PC-9 (cell line): ENCODE measurements at regions not wholly inside any gene's neighbourhood (a gene's known extent, or its start where the extent isn't known, plus 50 kb on each side); places are given as distances from the start of the nearest gene placed in this dataset.
A peak's percentile ranks its signal among the peaks of the same experiment; 100 is the strongest.

Experiments used
- BruUV-seq: library from RNA; stranded (reverse); fragments of 400-500 nt; replicated peaks from 2 replicates; lab custom pipeline; 2021; lab: Mats Ljungman, UMichigan
- CTCF ChIA-PET: fragments of 300-600 bp; sonication (Branson Sonifier 250); formaldehyde crosslinking; loops from one replicate; lab custom pipeline; 2022; ENCODE audit warnings: antibody characterized with exemption; lab: Charles Lee
- POLR2A ChIA-PET: fragments of 300-600 bp; sonication (Branson Sonifier 250); formaldehyde crosslinking; loops from one replicate; lab custom pipeline; 2022; ENCODE audit warnings: antibody characterized with exemption; ENCODE audit not compliant: unreplicated experiment; lab: Charles Lee
- DNase-seq, 2 experiments: peaks; one replicate each; pipeline versions ENCODE4 v3.0.0 to v3.0.0-alpha.2; 2015 to 2022; ENCODE audit warnings: mixed read lengths in 1 of 2
- H2AFZ ChIP-seq: fragments of 200-600 bp; sonication (generic); 2 replicates; pipeline ENCODE4 v1.8.1; 2017; ENCODE audit warnings: antibody characterized with exemption
- H3F3A ChIP-seq: fragments of 200-600 bp; sonication (generic); 2 replicates; pipeline ENCODE4 v1.8.1; 2017; ENCODE audit warnings: antibody characterized with exemption, mild to moderate bottlenecking, low read depth; ENCODE audit not compliant: insufficient read depth
- H3K27ac ChIP-seq: fragments of 200-600 bp; sonication (generic); 2 replicates; pipeline ENCODE4 v1.6.1; 2016; ENCODE audit warnings: mixed run types
- H3K27me3 ChIP-seq: fragments of 200-600 bp; sonication (generic); 2 replicates; pipeline ENCODE4 v1.6.1; 2016; ENCODE audit warnings: low read depth, mixed run types; ENCODE audit not compliant: insufficient read depth
- H3K36me3 ChIP-seq: fragments of 200-600 bp; sonication (generic); 2 replicates; pipeline ENCODE4 v1.6.1; 2016; ENCODE audit warnings: low read depth, mixed run types
- H3K4me1 ChIP-seq: fragments of 200-600 bp; sonication (generic); replicated peaks from 2 replicates; pipeline ENCODE4 v1.6.1; 2016; ENCODE audit warnings: mixed run types; ENCODE audit not compliant: insufficient read depth
- H3K4me2 ChIP-seq: fragments of 200-600 bp; sonication (generic); 2 replicates; pipeline ENCODE4 v1.6.1; 2017; ENCODE audit warnings: mixed run types
- H3K4me3 ChIP-seq: fragments of 200-600 bp; sonication (generic); 2 replicates; pipeline ENCODE4 v1.6.1; 2016; ENCODE audit warnings: mixed run types
- H3K79me2 ChIP-seq: fragments of 200-600 bp; sonication (generic); 2 replicates; pipeline ENCODE4 v1.6.1; 2017; ENCODE audit warnings: low read depth, mixed run types
- H3K9me2 ChIP-seq: fragments of 200-600 bp; sonication (generic); 2 replicates; pipeline ENCODE4 v1.8.1; 2017; ENCODE audit warnings: mild to moderate bottlenecking; ENCODE audit not compliant: insufficient read depth
- H3K9me3 ChIP-seq: fragments of 200-600 bp; sonication (generic); 2 replicates; pipeline ENCODE4 v1.8.1; 2016; ENCODE audit warnings: low read depth; ENCODE audit not compliant: insufficient read depth
- H4K20me1 ChIP-seq: fragments of 200-600 bp; sonication (generic); 2 replicates; pipeline ENCODE4 v1.8.1; 2017; ENCODE audit not compliant: insufficient read depth
- EZH2 ChIP-seq: fragments of 200-600 bp; sonication (generic); IDR thresholded peaks from 2 replicates; pipeline ENCODE4 v1.8.0; 2017; ENCODE audit warnings: antibody characterized with exemption, low read depth
- intact Hi-C: fragments of 100-400 bp; cut with micrococcal nuclease; formaldehyde crosslinking; loops from one replicate; pipeline ENCODE4 v1.10.0; 2022; ENCODE audit not compliant: unreplicated experiment
- TF ChIP-seq, protein P1 (sequence below): fragments of 200-600 bp; sonication (generic); conservative IDR thresholded peaks from 2 replicates; pipeline ENCODE4 v1.6.1; 2017; ENCODE audit warnings: mixed run types, antibody characterized with exemption, mild to moderate bottlenecking, moderate library complexity

DNA sequence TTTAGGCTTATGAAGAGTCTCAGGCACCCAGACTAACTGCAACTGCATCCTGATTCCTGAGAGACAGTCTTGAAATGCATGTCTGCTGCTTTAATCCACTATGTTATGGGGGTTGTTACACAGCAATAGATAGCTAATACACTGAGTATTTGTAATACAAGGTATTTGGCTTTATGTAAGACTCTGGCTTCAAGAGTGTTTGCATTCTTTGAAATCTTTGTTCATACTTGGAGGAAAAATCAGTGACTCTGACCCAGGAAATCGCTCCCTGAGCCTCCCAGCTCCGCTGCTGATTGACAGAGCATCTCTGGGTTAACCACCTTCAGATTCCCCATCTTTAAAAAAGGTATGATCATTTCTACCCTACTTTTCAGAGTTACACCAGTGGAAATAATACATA is 133.9 kb downstream of the MTPAP start:
- Histone ChIP-seq H4K20me1 (no peaks in the 10 kb centered on the region), H3K27me3 (no peaks in the 10 kb centered on the region), H3K4me1 (peaks cover 11% of the 10 kb centered on the region), H3K9me2 (no peaks in the 10 kb centered on the region), H3K79me2 (no peaks in the 10 kb centered on the region), H3K27ac (no peak overlapping the region), H3K4me2 (no peak overlapping the region), H3F3A (peaks cover 4% of the 10 kb centered on the region; the same call in 1 of the 2 replicates), H3K36me3 (no peaks in the 10 kb centered on the region), H3K4me3 (no peak overlapping the region), H3K9me3 (no peaks in the 10 kb centered on the region), H2AFZ (no peak overlapping the region)
- POLR2A ChIA-PET = no interaction called here
- intact Hi-C loops = no loop called here
- no peak for DNase-seq
- CTCF ChIA-PET = no interaction called here
- no TSS peak for BruUV-seq
- TF ChIP-seq, protein P1, sequence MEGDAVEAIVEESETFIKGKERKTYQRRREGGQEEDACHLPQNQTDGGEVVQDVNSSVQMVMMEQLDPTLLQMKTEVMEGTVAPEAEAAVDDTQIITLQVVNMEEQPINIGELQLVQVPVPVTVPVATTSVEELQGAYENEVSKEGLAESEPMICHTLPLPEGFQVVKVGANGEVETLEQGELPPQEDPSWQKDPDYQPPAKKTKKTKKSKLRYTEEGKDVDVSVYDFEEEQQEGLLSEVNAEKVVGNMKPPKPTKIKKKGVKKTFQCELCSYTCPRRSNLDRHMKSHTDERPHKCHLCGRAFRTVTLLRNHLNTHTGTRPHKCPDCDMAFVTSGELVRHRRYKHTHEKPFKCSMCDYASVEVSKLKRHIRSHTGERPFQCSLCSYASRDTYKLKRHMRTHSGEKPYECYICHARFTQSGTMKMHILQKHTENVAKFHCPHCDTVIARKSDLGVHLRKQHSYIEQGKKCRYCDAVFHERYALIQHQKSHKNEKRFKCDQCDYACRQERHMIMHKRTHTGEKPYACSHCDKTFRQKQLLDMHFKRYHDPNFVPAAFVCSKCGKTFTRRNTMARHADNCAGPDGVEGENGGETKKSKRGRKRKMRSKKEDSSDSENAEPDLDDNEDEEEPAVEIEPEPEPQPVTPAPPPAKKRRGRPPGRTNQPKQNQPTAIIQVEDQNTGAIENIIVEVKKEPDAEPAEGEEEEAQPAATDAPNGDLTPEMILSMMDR = no peak

DNA sequence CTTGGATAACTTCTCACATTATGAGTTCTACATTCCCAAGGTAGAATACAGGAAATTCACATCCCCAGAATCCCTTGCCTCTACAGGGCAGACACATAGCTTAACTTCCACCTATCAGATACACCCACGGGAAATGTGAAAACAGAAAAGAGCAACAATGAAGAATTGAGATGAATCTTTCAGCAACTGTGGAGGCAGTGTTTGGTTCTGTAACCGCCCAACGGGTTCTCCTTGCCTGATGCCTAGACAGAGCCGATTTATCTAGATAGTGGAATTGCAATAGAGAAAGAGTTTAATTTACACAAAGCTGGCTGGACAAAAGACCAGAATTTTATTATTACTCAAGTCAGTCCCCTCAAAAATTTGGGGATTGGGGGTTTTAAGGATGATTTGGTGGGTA is 138.8 kb downstream of the MTPAP start:
- H3K4me2 ChIP-seq = no peak overlapping the region
- peaks cover 18% of the 10 kb centered on the region for H3K4me1 ChIP-seq
- no TSS peak for BruUV-seq
- no peaks in the 10 kb centered on the region for H4K20me1 ChIP-seq
- H3K9me2 ChIP-seq = no peaks in the 10 kb centered on the region
- H3F3A ChIP-seq = peaks cover 4% of the 10 kb centered on the region; the same call in 1 of the 2 replicates
- no peaks in the 10 kb centered on the region for H3K27me3 ChIP-seq
- H3K9me3 ChIP-seq = no peaks in the 10 kb centered on the region; the same call in 1 of the 2 replicates
- DNase-seq = no peak
- H3K79me2 ChIP-seq = no peaks in the 10 kb centered on the region
- POLR2A ChIA-PET = no interaction called here
- no peak overlapping the region for H3K4me3 ChIP-seq
- intact Hi-C loops = no loop called here
- H3K27ac ChIP-seq = no peak overlapping the region
- no peak overlapping the region for H2AFZ ChIP-seq
- no peaks in the 10 kb centered on the region for H3K36me3 ChIP-seq
- CTCF ChIA-PET = no interaction called here
- no peak for TF ChIP-seq EZH2
- TF ChIP-seq, protein P1 = no peak

DNA sequence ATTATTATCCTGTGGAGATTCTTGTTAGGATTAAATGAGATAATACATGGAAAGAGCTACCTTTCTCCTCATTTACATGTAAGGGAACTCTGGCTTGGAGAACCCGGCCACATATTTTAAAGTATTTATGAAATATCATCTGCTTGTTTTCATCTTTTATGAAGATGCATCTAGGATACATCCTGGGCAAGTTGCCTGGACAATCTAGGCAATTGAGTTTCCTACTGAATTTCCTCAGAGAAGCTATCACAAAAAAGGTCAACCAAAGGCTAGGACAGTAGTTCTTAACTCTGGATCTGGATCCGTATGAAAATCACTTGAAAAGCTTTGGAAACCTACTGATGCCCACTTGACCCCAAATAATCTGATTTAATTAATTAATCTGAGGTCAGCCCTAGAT is 140.7 kb downstream of the MTPAP start:
- ChIA-PET CTCF (interaction anchor here (0.7 to 1.3 kb wide), 6 partner anchors 21 to 56 kb away, joined by 3 to 6 read pairs (median 4); no protein-coding TSS in a partner anchor), POLR2A (interaction anchor here (0.6 to 0.7 kb wide), 2 partner anchors 22 to 57 kb away, joined by 3 read pairs; no protein-coding TSS in a partner anchor)
- peaks cover 4% of the 10 kb centered on the region; the same call in 1 of the 2 replicates for H3F3A ChIP-seq
- peak overlapping the region; percentile 18; the same call in 1 of the 2 replicates for H3K27ac ChIP-seq
- H3K9me2 ChIP-seq = no peaks in the 10 kb centered on the region
- no peak for DNase-seq
- intact Hi-C loops = no loop called here
- TF ChIP-seq, protein P1 = no peak
- no peak for TF ChIP-seq EZH2
- no peaks in the 10 kb centered on the region for H4K20me1 ChIP-seq
- no peaks in the 10 kb centered on the region for H3K36me3 ChIP-seq
- H3K9me3 ChIP-seq = peaks cover 6% of the 10 kb centered on the region
- H3K4me1 ChIP-seq = peaks cover 18% of the 10 kb centered on the region
- BruUV-seq = no TSS peak
- H2AFZ ChIP-seq = no peak overlapping the region
- no peaks in the 10 kb centered on the region for H3K79me2 ChIP-seq
- H3K27me3 ChIP-seq = no peaks in the 10 kb centered on the region
- H3K4me3 ChIP-seq = no peak overlapping the region
- H3K4me2 ChIP-seq = peak overlapping the region; percentile 18; the same call in 1 of the 2 replicates
